AG04449 (cell line): ENCODE measurements at regions not wholly inside any gene's neighbourhood (a gene's known extent, or its start where the extent isn't known, plus 50 kb on each side); places are given as distances from the start of the nearest gene placed in this dataset.

ENCODE experiments used
- CTCF ChIA-PET: fragments of 350-600 bp; formaldehyde crosslinking; extraction: SDS; loops from one replicate; lab custom pipeline; 2021; ENCODE audit warnings: antibody characterized with exemption; lab: Yijun Ruan, JAX
- POLR2A ChIA-PET: fragments of 400-600, 350-600 bp; formaldehyde crosslinking; extraction: SDS; loops from one replicate; lab custom pipeline; 2020; ENCODE audit warnings: antibody characterized with exemption, inconsistent platforms; lab: Yijun Ruan, JAX
- DNase-seq: peaks from one replicate; pipeline ENCODE4 v3.0.0-alpha.2; 2010; ENCODE audit warnings: low read depth, low spot score
- H3K4me3 ChIP-seq: 2 replicates; pipeline ENCODE4 v1.5.1; 2011; ENCODE audit warnings: low read depth, mild to moderate bottlenecking, control low read depth, low read length
- TF ChIP-seq, protein P1 (sequence below): IDR thresholded peaks from one replicate; pipeline ENCODE4 v1.5.1; 2011; ENCODE audit warnings: mild to moderate bottlenecking, moderate library complexity, low read length, control low read depth, inconsistent platforms; ENCODE audit not compliant: insufficient read depth; ENCODE audit errors: missing control alignments

DNA sequence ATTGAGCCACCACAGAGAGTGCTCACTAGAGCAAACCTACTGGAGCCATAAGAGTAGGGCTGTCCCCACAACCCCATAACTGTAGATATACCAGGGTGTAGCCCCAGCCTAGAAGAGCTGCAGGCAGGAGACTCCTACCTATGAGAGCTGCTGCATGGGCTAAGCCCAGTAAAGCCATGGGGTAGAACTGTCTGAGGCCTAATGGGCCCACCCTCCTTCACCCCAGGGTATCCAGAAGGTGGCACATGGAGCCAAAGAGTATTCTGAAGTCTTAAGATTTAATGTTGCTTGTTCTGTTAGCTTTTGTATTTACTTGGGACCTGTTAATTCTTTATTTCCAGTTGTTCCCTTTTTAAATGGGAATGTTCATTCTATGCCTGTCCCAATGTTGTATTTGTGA, 1193.7 kb upstream of the ADGRL2 start:
- POLR2A ChIA-PET = no interaction called here
- TF ChIP-seq, protein P1, sequence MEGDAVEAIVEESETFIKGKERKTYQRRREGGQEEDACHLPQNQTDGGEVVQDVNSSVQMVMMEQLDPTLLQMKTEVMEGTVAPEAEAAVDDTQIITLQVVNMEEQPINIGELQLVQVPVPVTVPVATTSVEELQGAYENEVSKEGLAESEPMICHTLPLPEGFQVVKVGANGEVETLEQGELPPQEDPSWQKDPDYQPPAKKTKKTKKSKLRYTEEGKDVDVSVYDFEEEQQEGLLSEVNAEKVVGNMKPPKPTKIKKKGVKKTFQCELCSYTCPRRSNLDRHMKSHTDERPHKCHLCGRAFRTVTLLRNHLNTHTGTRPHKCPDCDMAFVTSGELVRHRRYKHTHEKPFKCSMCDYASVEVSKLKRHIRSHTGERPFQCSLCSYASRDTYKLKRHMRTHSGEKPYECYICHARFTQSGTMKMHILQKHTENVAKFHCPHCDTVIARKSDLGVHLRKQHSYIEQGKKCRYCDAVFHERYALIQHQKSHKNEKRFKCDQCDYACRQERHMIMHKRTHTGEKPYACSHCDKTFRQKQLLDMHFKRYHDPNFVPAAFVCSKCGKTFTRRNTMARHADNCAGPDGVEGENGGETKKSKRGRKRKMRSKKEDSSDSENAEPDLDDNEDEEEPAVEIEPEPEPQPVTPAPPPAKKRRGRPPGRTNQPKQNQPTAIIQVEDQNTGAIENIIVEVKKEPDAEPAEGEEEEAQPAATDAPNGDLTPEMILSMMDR = no peak

GRCh38 chr1:80594013-80594412, 1206.7 kb upstream of the ADGRL2 start:
- CTCF ChIA-PET = no interaction called here
- no peak overlapping the region for H3K4me3 ChIP-seq
- TF ChIP-seq, protein P1 = no peak
- POLR2A ChIA-PET = no interaction called here
- DNase-seq = no peak

More for the DNA sequence above, 1193.7 kb upstream of the ADGRL2 start:
- CTCF ChIA-PET = no interaction called here
- H3K4me3 ChIP-seq = no peak overlapping the region
- no peak for DNase-seq

DNA sequence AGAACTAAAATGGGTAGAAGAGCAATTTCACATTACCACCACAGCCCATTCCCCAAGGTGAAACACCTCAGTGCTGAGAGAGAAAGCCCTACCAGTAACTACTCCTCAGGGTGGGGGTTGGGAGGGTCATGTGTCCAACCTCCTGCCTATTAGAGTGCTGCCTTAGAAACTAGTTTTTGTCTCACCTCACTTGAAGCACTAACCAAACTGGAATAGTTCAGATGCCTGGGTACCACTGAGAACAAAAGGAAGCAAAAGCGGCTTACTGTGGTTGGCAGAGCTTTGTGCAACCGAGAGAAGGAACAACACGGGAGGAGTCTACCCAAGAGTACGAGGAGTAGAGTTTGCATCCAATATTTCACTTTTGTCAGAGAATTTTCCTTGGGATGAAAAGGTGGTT, 1207.5 kb upstream of the ADGRL2 start:
- no peak for DNase-seq
- TF ChIP-seq, protein P1 = no peak
- H3K4me3 ChIP-seq = no peak overlapping the region
- CTCF ChIA-PET = no interaction called here
- POLR2A ChIA-PET = no interaction called here

GRCh38 chr1:80582980-80583379, 1217.8 kb upstream of the ADGRL2 start:
- DNase-seq = no peak
- CTCF ChIA-PET = no interaction called here
- POLR2A ChIA-PET = no interaction called here
- TF ChIP-seq, protein P1 = no peak
- no peak overlapping the region for H3K4me3 ChIP-seq

GRCh38 chr1:80579055-80579454, 1221.7 kb upstream of the ADGRL2 start:
- H3K4me3 ChIP-seq = no peak overlapping the region
- ChIA-PET POLR2A (no interaction called here), CTCF (no interaction called here)
- TF ChIP-seq, protein P1 = no peak
- no peak for DNase-seq

- TF ChIP-seq, protein P1 = no peak
- no peak overlapping the region for H3K4me3 ChIP-seq
- ChIA-PET CTCF (no interaction called here), POLR2A (no interaction called here)
- DNase-seq = no peak
Observed at GRCh38 chr1:80566867-80567266, 1233.9 kb upstream of the ADGRL2 start.

GRCh38 chr1:80566123-80566522, 1234.6 kb upstream of the ADGRL2 start:
- DNase-seq = no peak
- TF ChIP-seq, protein P1 = no peak
- POLR2A ChIA-PET = no interaction called here
- CTCF ChIA-PET = no interaction called here
- H3K4me3 ChIP-seq = no peak overlapping the region
